SU-DHL-6 (cell line): ENCODE measurements at regions not wholly inside any gene's neighbourhood (a gene's known extent, or its start where the extent isn't known, plus 50 kb on each side); places are given as distances from the start of the nearest gene placed in this dataset.

Experiments
- H2AFZ ChIP-seq: fragments of 200-600 bp; sonication (generic); 2 replicates; pipeline ENCODE4 v1.6.1; 2014; ENCODE audit warnings: low read depth, mild to moderate bottlenecking, moderate library complexity, mixed read lengths, antibody characterized with exemption, low read length; ENCODE audit not compliant: severe bottlenecking
- H3F3A ChIP-seq: fragments of 200-600 bp; shearing (Covaris generic); 2 replicates; pipeline ENCODE4 v1.6.0; 2016; ENCODE audit warnings: antibody characterized with exemption, mild to moderate bottlenecking; ENCODE audit not compliant: insufficient read depth
- H3K27ac ChIP-seq: fragments of 200-600 bp; sonication (generic); 2 replicates; pipeline ENCODE4 v1.5.1; 2016; ENCODE audit warnings: low read depth, mild to moderate bottlenecking, low read length, moderate library complexity, mixed read lengths
- H3K27me3 ChIP-seq: fragments of 200-600 bp; sonication (generic), shearing (Covaris generic); 2 replicates; pipeline ENCODE4 v1.6.0; 2014; ENCODE audit warnings: mild to moderate bottlenecking, low read length
- H3K36me3 ChIP-seq: fragments of 200-600 bp; sonication (generic); 2 replicates; pipeline ENCODE4 v1.6.1; 2014; ENCODE audit warnings: mild to moderate bottlenecking, low read length, mixed read lengths
- H3K4me2 ChIP-seq: fragments of 300-600, 200-600 bp; shearing (Covaris generic), sonication (generic); 2 replicates; pipeline ENCODE4 v1.6.0; 2014; ENCODE audit warnings: low read length, low read depth, mild to moderate bottlenecking; ENCODE audit not compliant: poor library complexity, severe bottlenecking
- H3K4me3 ChIP-seq: fragments of 200-600 bp; sonication (generic); 2 replicates; pipeline ENCODE4 v1.5.1; 2014; ENCODE audit warnings: antibody characterized with exemption, low read length, mild to moderate bottlenecking, mixed read lengths; ENCODE audit not compliant: insufficient read depth, poor library complexity, severe bottlenecking
- H3K79me2 ChIP-seq: fragments of 200-600 bp; sonication (generic); 2 replicates; pipeline ENCODE4 v1.6.1; 2014; ENCODE audit warnings: mild to moderate bottlenecking, low read length, moderate library complexity; ENCODE audit not compliant: insufficient read depth
- H3K9ac ChIP-seq: fragments of 200-600 bp; sonication (generic); 2 replicates; pipeline ENCODE4 v1.7.0; 2014; ENCODE audit warnings: mild to moderate bottlenecking, low read length
- H3K9me2 ChIP-seq: fragments of 200-600 bp; sonication (generic); replicated peaks from 2 replicates; pipeline ENCODE4 v1.6.1; 2014; ENCODE audit warnings: low read length; ENCODE audit not compliant: insufficient read depth
- H3K9me3 ChIP-seq: fragments of 200-600 bp; sonication (generic); 2 replicates; pipeline ENCODE4 v1.6.1; 2014; ENCODE audit warnings: low read length, mixed read lengths; ENCODE audit not compliant: insufficient read depth
- H4K20me1 ChIP-seq: fragments of 200-600 bp; sonication (generic); 2 replicates; pipeline ENCODE4 v1.6.1; 2014; ENCODE audit warnings: low read depth, mild to moderate bottlenecking, antibody characterized with exemption, low read length, moderate library complexity, mixed read lengths
- CTCF ChIP-seq: fragments of 200-600 bp; sonication (generic); IDR thresholded peaks from one replicate; pipeline ENCODE4 v1.5.1; 2017; ENCODE audit warnings: antibody characterized with exemption, mild to moderate bottlenecking, low read length, moderate library complexity; ENCODE audit not compliant: insufficient read depth, poor library complexity, severe bottlenecking
- EZH2phosphoT487 ChIP-seq: fragments of 200-600 bp; sonication (generic), shearing (Covaris generic); conservative IDR thresholded peaks from 2 replicates; pipeline ENCODE4 v1.6.1; 2018; ENCODE audit warnings: mild to moderate bottlenecking, antibody characterized with exemption, low read length, moderate library complexity, mixed read lengths

- Histone ChIP-seq H3K9me2 (no peaks in the 10 kb centered on the region), H3K4me2 (peak overlapping the region; percentile 14), H2AFZ (no peak overlapping the region), H3K27me3 (no peaks in the 10 kb centered on the region), H3K9ac (no peak overlapping the region), H4K20me1 (peaks cover 15% of the 10 kb centered on the region), H3F3A (peaks cover 14% of the 10 kb centered on the region), H3K9me3 (no peaks in the 10 kb centered on the region), H3K4me3 (no peak overlapping the region), H3K36me3 (no peaks in the 10 kb centered on the region), H3K27ac (peak overlapping the region; percentile 46), H3K79me2 (peaks cover 94% of the 10 kb centered on the region)
- TF ChIP-seq CTCF: no peak
- TF ChIP-seq EZH2phosphoT487: no peak
Observed at GRCh38 chr3:42037318-42037945, 53.7 kb upstream of the TRAK1 start.

- peak overlapping the region; percentile 35 for H3K27ac ChIP-seq
- H3K27me3 ChIP-seq: no peaks in the 10 kb centered on the region
- H4K20me1 ChIP-seq: peaks cover 15% of the 10 kb centered on the region
- H3K9ac ChIP-seq: no peak overlapping the region
- peaks cover 96% of the 10 kb centered on the region for H3K79me2 ChIP-seq
- H3K9me3 ChIP-seq: no peaks in the 10 kb centered on the region
- peak overlapping the region; percentile 19 for H3K4me2 ChIP-seq
- TF ChIP-seq CTCF: no peak
- TF ChIP-seq EZH2phosphoT487: no peak
- H3K9me2 ChIP-seq: no peaks in the 10 kb centered on the region
- H3K4me3 ChIP-seq: no peak overlapping the region
- no peak overlapping the region for H2AFZ ChIP-seq
- H3F3A ChIP-seq: peaks cover 14% of the 10 kb centered on the region
- no peaks in the 10 kb centered on the region for H3K36me3 ChIP-seq
Observed at GRCh38 chr3:42036483-42036823, 54.7 kb upstream of the TRAK1 start.

GRCh38 chr3:42035816-42036482, 55.2 kb upstream of the TRAK1 start:
- no peak overlapping the region for H2AFZ ChIP-seq
- peak overlapping the region; percentile 19 for H3K4me2 ChIP-seq
- TF ChIP-seq EZH2phosphoT487: no peak
- TF ChIP-seq CTCF: no peak

More at GRCh38 chr3:42035816-42036482, 55.2 kb upstream of the TRAK1 start:
- no peaks in the 10 kb centered on the region for H3K9me2 ChIP-seq
- no peaks in the 10 kb centered on the region for H3K36me3 ChIP-seq
- no peaks in the 10 kb centered on the region for H3K27me3 ChIP-seq
- H4K20me1 ChIP-seq: peaks cover 10% of the 10 kb centered on the region; the same call in 1 of the 2 replicates
- H3K4me3 ChIP-seq: no peak overlapping the region
- H3K9me3 ChIP-seq: no peaks in the 10 kb centered on the region
- H3K9ac ChIP-seq: no peak overlapping the region
- H3F3A ChIP-seq: peaks cover 14% of the 10 kb centered on the region
- peak overlapping the region; percentile 35 for H3K27ac ChIP-seq
- H3K79me2 ChIP-seq: peaks cover 93% of the 10 kb centered on the region
